ENCODE measurements at regions not wholly inside any gene's neighbourhood (a gene's known extent, or its start where the extent isn't known, plus 50 kb on each side); places are given as distances from the start of the nearest gene placed in this dataset.

DNA sequence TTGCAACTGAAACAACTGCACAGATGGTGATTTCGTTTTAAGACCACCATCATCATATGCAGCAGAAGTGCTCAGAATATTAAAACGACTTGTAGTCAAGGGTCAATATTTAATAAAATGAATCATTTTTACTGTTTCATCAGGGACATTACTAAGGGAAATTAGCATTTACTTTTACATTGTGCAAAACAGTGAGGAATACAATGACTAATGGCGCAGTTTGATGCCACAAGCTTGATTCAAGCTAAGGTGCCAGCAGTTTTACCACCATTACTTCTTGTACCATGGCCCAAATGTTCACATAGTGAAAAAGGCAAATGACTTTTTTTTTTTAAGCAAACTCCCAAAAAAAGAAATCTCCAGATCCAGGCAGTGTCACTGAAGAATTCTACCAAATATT, 277.4 kb upstream of the CHRNA7 start:
- Histone ChIP-seq H3K27me3 (replicated peaks in 1 of 2; ENCODE audit: control insufficient read depth in 2 of 2, insufficient read depth in 2 of 2, low read length in 1 of 2) (no peaks in the 10 kb centered on the region), H3K9me3 (replicated peaks; ENCODE audit: control insufficient read depth, insufficient read depth, low read length) (no peaks in the 10 kb centered on the region), H4K20me1 (ENCODE audit: control insufficient read depth, insufficient read depth) (no peaks in the 10 kb centered on the region), H3K36me3 (ENCODE audit: control insufficient read depth in 2 of 2, insufficient read depth in 2 of 2, low read length in 1 of 2) (no peaks in the 10 kb centered on the region), H3K79me2 (ENCODE audit: control insufficient read depth, insufficient read depth, low read length) (no peaks in the 10 kb centered on the region), H2AFZ (ENCODE audit: control insufficient read depth, low read depth, low read length) (no peak overlapping the region), H3K4me1 (ENCODE audit: control insufficient read depth, insufficient read depth, low read length) (no peaks in the 10 kb centered on the region), H3K4me3 (no peak overlapping the region), H3K9ac (ENCODE audit: control insufficient read depth, insufficient read depth, low read length) (no peak overlapping the region), H3K4me2 (ENCODE audit: control insufficient read depth, insufficient read depth) (no peak overlapping the region), H3K27ac (ENCODE audit: control insufficient read depth, insufficient read depth) (no peak overlapping the region)
- FAIRE-seq (no peak), ATAC-seq (no peak), DNase-seq (ENCODE audit: low read depth, low spot score) (no peak)
- BruUV-seq (replicated peaks), result no TSS peak
- 35% methylated on average over 3 of the region's 3 CpGs for WGBS (ENCODE audit: insufficient coverage, insufficient replicate concordance, low lambda C conversion rate, missing lambda C conversion rate)
- in situ Hi-C loops (cut with MboI) (loop anchor here (25.0 kb wide), 1 partner anchor 91 kb away; no protein-coding TSS in a partner anchor), intact Hi-C loops (cut with micrococcal nuclease; ENCODE audit: unreplicated experiment) (no loop called here)
- TF ChIP-seq, protein P1, sequence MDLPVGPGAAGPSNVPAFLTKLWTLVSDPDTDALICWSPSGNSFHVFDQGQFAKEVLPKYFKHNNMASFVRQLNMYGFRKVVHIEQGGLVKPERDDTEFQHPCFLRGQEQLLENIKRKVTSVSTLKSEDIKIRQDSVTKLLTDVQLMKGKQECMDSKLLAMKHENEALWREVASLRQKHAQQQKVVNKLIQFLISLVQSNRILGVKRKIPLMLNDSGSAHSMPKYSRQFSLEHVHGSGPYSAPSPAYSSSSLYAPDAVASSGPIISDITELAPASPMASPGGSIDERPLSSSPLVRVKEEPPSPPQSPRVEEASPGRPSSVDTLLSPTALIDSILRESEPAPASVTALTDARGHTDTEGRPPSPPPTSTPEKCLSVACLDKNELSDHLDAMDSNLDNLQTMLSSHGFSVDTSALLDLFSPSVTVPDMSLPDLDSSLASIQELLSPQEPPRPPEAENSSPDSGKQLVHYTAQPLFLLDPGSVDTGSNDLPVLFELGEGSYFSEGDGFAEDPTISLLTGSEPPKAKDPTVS (IDR thresholded peaks at IDR 0.05; ENCODE audit: low read depth, low read length), result no peak
- no peak for TF ChIP-seq LARP7 (IDR thresholded peaks at IDR 0.05)
- no peak for TF ChIP-seq HDGF (IDR thresholded peaks at IDR 0.05)
- no peak for TF ChIP-seq DPF2 (IDR thresholded peaks at IDR 0.05)
- no peak for TF ChIP-seq ATF7 (IDR thresholded peaks at IDR 0.05; ENCODE audit: low read depth)
- TF ChIP-seq TBL1XR1 (IDR thresholded peaks at IDR 0.05; ENCODE audit: low read depth, low read length), result no peak
- no peak for TF ChIP-seq BACH1 (IDR thresholded peaks at IDR 0.05; ENCODE audit: borderline replicate concordance)
- TF ChIP-seq EP300 (IDR thresholded peaks at IDR 0.05; ENCODE audit: borderline replicate concordance in 1 of 2, control insufficient read depth in 1 of 2, low read depth in 2 of 2, low read length in 2 of 2), result no peak
- no peak for TF ChIP-seq ZNF622 (IDR thresholded peaks at IDR 0.05)
- TF ChIP-seq, protein P2, sequence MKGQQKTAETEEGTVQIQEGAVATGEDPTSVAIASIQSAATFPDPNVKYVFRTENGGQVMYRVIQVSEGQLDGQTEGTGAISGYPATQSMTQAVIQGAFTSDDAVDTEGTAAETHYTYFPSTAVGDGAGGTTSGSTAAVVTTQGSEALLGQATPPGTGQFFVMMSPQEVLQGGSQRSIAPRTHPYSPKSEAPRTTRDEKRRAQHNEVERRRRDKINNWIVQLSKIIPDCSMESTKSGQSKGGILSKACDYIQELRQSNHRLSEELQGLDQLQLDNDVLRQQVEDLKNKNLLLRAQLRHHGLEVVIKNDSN (IDR thresholded peaks at IDR 0.05; ENCODE audit: borderline replicate concordance, extremely low read length, insufficient read depth, low read depth, low read length), result no peak
- no peak for TF ChIP-seq POU2F2 (IDR thresholded peaks at IDR 0.05; ENCODE audit: borderline replicate concordance, low read depth, low read length)
- TF ChIP-seq CEBPB (IDR thresholded peaks at IDR 0.05; ENCODE audit: borderline replicate concordance in 1 of 2, low read depth in 2 of 2, low read length in 2 of 2), result no peak
- TF ChIP-seq RAD51 (IDR thresholded peaks at IDR 0.05), result no peak
- POLR2A ChIA-PET, result no interaction called here
- SMC1A ChIA-PET (ENCODE audit: uncharacterized antibody, unreplicated experiment), result interaction anchor here (0.5 kb wide), 1 partner anchor 895 kb away, joined by 3 read pairs; no protein-coding TSS in a partner anchor
- CTCF ChIA-PET, result no interaction called here
- RAD21 ChIA-PET (ENCODE audit: unreplicated experiment), result no interaction called here

All from GM12878 (cell line).